Limb (tissue), 2 donors: ENCODE measurements at regions not wholly inside any gene's neighbourhood (a gene's known extent, or its start where the extent isn't known, plus 50 kb on each side); places are given as distances from the start of the nearest gene placed in this dataset.
A peak's percentile ranks its signal among the peaks of the same experiment; 100 is the strongest.

Source experiments
- DNase-seq, 2 donors: peaks; one replicate each; pipeline ENCODE4 v3.0.0-alpha.2; 2016; ENCODE audit errors: extremely low spot score in 2 of 2

DNA sequence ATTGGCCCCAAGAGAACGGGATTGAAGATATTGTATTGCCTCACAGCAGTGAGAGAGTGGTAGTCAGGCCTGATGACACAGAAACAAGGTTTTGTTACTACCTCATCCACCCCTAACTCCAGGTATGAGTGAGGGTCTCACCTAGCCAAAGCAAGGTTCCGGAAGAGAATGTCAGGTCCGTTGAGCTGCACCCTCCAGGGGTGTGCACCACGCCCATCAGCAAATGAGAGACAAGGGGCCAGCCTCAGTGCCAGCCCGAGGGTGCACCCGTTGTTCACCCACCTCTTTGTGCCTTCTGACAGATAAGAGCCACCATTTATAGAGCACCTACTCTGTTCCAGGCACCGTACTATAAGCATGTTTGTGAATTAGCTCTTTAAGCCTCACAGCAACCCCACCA is 121.9 kb upstream of the IPO9 start:
- DNase-seq, result no peak

DNA sequence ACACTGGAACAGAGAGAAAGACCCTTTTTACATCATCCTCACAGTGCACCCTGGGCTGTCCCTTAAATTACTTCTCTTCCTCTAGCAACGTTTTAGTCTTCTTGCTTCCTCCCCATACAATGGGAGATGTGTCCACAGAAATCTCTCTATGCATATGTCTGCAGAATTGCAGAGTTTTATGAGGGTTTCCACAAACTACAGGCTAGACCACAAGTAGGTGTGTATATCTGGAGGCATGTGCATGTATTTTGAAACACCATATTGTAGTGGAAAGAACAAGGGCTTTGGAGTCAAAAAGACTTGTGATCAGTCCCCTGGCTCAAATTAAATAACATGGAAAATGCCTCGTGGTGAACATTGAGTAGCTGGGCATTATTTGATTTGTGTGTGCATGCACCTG is 121.3 kb upstream of the IPO9 start:
- DNase-seq, result no peak

DNA sequence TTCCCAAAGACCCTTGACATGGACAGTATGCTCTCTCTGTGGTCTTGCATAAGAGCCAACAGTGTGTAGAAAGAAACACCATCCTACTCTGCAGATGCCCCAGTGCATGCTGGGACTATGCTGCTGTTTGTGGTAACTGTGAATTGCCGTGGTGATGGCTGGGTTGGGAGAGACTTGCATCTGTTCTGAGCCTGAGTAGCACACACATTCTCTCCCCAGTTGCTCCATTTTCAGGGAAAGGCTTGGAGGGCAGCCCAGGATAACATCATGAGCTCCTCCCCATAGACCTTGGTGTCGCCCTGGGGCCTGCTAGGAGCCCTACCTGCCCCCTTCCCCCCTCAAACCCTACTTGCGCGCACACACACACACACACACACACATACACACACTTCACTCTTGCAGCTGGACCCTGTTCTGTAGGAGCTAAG is 120.9 kb upstream of the IPO9 start:
- DNase-seq, result no peak

DNA sequence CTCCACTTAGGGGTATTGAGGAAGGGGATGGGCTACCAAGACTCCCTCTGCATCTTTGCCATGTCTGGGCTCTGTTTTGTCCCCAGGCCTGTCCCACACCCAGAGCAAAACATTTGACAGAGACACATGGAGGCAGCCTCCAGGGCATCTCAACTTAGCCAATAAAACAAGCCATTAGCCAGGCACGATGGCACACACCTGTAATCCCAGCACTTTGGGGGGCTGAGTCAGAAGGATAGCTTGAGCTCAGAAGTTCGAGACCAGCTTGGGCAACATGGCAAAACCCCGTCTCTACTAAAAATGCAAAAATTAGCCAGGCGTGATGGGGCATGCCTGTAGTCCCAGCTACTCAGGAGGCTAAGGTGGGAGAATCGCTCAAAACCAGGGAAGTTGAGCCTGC is 120.3 kb upstream of the IPO9 start:
- no peak for DNase-seq

DNA sequence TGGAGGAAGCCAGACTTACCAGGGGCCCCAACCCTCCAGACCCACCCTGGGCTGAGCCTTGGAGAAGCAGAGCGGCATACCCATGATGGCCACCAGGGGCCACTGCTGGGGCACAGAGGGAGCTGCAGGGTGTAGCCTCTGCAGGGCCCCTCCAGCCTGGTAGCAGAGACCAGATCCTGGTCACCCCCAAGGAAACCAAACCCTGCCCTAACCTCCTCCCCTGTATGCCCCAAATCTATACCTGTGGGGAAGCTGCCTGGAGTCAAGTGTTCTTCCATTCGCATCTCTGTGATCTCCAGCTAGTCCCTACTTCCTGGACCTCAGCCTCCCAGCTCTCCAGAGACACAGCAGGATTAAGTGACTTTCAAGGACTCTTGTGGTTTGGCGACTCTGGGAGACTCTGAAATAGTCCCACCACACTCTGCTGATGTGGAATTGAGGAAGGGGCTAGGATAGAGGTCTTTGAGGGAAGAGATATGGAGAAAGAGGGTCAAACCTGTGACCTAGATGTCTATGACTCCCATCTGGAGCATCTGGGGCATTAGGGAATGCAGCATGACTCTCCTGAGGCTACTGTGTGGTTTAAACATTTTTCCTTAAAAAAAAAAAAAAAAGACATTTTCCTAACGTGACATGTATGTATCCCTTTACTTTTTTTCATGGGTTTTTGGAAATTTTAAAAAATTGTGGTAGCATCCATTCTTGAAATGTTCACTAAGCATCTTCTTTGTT is 119.2 kb upstream of the IPO9 start:
- peak in 1 of 2 donors; percentile 77 for DNase-seq

DNA sequence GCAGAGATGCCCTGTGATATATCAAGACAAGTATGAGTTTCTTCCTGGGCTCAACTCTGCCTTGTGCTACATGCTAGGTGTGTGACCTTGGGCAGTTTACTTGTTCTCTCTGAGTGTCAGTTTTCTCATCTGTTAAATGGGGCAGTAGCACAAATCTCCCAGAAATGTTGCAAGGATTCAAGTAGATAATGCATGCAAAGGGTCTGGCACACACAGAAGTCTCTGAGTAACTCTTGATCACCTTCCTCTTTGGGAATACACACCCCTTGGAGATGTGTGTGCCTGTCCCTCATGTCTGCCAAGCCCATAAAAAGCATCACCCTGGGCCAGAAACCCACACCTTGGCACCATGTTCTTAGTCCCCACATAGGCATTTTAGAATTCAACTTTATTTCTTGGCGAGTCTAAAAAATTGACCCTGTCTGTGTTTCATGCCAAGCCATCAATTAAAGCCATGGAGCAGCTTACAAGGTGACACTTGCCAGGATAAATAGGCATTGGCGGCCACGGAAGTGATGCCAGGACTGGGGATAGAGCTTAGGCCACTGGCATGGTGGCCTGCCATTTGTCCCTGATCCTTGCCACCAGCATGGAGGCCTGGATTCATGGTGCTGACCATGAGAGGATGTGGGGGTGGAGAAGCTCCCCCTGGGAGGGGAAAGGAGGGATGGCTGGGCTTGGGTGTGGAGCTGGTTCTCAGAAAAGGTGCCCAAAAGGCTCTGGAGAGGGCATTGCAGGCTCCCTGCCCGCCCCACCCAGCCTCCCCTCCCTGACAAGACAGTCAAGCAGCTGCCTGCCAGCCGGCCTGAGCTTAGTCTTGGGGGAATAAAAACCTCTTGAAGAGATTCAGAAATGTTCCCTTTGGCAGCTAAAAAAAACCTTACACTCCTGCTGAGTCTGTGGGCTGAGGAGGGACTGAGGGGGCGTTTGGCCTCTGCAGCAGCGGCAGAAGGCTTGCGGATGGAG is 118.0 kb upstream of the IPO9 start:
- DNase-seq, result no peak

DNA sequence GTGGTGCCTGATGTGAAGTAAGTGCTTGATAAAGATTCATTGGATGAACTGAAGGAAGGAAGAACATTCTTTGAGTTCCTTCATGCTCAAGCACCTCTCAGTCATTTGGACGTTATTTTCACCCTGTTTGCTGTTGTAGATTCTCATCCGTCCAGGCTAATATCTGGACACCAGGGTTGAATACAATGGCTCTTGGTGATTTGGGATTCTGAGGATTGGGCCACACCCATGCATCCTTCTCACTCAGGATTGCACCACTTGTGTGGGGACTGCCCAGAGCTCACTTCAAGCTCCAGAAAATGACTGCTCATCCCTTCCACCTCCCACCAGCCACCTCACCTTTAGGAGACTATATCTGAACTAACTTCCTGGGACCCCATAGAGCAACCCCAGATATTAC is 117.1 kb upstream of the IPO9 start:
- DNase-seq, result no peak

DNA sequence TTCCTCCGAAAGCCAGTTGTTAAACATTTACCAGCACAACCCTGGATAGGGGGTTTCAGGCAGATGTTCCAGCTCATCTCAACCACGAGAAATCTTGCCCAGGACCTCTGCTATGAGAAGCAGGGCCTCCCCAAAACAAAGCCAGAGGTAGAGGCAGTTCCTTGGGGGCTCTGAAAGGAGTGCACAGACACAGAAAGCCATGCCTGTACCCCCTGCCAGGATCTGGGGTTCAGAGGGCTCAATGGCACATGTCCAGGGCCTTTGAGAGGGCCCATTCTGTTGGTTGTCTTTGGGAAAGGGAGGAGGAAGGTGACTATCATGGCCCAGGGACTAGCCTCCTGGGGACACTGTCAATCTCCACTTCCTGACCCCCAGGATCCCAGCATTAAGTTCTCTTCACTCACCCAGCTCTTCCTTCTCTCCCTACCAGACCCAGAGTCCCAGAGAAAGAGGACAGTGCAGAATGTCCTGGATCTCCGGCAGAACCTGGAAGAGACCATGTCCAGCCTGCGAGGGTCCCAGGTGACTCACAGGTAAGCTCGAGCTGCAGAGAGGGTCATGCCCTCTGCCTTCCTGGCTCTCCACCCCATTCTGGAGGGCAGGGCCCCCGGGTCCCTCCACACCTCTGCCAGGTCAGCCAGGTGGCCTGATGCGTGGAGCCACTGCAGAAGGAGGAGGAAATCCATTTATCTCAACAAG is 116.4 kb upstream of the IPO9 start:
- DNase-seq, result no peak

DNA sequence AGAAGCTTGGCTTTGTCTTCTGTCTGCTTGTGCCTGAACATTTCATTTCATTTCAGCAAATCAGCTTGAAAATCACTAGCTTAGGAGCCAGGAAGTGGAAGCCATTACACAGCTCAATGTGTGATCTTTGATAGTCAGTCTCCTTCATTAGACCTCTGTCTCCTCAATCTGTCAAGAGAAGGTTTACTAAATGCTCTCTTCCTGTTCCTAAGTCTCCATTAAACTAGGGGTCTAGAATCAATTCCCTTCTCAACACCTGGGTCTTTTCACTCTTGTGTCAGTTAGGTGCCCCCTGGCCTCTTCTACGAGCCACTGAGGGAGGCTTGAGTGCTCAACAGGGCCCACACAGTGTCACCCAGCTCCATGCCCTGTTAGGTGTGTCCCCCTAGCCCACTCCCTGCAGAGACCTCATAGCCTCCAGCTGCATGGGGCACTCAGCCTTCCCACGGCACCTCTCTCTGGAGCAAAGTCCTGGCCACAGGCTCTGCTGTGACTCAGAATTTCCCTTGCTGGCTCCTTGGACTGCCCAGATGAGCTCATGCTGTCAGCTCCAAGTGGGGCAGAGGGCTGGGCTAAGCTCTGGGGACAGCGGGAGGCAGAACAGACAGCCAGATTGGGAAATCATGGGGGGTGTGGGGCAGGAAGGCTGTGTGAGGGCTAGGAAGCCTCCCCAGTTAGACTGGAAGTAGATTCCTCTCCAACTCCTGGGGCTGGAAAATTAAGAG is 115.7 kb upstream of the IPO9 start:
- no peak for DNase-seq

DNA sequence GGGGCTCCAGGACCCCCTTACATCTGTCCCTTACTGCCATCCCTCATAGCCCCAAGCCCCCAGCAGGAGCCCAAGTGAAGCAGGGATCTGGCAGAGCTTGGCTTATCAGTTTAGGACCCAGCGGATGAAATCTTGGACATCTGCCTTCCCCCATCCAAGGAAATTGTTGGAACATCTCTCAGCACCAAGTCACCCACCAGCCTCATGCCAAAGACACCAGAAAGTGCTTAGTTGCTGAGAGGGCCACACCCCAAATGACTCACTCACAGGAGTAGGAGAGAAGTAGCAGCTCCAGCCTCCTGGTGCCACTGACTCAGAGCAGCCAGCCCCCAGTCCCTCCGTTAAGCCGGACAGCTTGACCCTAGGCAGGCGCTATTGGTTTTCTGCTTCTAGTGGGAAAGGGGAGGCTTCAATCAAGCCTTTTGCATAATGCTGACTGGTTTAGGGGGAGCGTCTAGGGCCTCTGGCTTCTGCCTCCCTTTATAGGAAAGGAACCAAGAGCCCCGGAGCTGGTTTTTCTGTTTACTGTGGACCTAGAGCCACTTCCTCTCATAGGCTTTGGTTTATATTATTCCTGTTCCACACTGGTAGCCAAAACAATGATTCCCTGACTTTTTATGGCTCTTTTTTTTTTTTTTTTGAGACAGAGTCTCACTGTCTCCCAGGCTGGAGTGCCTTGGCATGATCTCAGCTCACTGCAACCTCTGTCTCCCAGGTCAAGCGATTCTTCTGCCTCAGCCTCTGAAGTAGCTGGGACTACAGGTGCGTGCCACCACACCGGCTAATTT is 114.2 kb upstream of the IPO9 start:
- DNase-seq, result no peak

DNA sequence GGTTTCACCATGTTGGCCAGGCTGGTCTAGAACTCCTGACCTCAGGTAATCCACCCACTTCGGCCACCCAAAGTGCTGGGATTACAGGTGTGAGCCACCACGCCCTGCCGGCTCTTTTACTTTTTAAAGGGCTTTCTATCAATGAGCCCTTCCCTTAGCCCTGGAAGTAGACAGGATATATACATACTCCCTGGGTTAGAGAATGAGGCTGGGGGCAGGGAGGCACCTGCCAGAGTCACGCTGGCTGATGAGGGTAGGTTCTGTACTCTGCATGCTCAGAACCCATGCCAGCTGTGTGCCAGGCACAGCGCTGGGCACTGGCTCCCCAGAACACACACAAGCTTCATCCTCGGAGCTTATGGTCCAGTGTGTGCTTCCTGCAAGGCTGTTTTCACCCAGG is 113.6 kb upstream of the IPO9 start:
- DNase-seq, result no peak

DNA sequence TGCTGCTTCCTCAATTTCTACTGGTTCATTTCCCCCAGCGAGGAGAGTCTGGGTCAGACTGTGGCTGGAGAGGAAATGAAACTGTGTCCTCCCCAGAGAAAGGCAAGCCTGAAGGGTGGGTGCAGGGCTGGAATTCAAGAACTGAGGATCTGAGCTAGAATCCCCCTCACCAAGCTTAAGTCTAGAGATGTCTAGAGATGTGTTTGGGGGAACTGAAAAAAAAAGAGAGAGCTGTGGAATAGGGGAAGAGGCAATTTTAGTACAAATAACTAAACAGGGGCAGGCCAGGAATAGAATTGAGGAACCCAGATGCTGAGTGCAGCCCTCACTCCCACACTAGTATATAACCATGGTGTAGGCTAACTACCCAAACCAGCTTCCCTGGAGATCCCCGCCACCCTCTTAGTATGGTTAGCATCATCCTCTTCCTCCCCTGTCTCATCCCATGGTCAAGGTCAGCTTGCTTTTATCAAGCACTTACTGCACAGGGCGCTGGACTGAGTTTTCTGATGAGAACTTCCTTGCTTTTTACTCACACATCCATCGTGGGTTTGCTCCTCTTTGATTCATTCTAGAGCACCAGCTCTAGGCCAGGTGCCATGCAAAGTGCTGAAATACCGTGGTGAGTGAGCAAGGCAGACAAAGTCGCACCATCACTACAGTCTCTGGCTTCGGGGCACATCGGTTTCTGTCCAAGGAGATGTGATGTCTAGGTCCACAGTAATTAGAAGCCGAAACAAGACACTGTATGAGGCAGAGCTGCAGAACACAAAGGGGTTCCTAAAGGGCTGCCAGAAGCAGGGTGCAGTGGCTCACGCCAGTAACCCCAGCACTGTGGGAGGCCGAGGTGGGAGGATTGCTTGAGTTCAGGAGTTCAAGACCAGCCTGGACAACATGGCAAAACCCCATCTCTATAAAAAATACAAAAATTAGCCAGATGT is 112.9 kb upstream of the IPO9 start:
- DNase-seq, result no peak

DNA sequence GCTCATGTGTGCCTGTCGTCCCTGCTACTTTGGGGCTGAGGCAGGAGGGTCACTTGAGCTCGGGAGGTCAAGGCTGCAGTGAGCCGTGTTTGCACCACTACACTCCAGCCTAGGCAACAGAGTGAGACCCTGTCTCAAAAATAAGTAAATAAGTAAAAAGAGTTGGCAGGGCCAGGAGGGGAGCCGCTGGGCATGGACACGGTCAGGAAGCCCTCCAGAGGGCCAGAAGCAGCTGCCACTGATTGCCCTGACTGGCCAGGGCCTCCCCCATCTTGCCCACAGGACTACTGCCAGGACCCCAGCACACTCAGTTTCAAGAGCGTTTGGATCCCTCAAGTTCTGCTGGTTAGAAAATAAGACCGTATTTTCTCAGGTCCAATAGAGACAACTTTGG is 112.2 kb upstream of the IPO9 start:
- DNase-seq, result no peak

DNA sequence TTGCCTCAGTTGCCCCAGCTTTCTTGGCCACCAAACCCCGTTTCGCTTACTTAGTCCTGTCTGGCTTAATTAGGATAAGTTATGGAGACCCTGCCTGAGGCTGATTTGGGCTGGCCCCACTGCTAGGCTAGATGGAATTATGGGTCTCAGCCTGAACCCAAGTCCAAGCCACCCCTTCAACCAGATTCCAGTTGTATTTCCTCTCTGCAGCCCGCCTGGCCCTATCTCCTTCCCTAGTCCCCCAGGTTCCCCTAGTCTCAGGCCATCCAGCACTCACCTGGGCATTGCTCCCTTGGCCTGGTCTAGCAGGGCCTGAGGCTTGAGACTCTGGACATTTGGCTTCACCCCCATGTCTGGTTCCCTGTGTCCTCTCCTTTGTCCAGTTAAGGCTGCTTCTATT is 111.7 kb upstream of the IPO9 start:
- no peak for DNase-seq

DNA sequence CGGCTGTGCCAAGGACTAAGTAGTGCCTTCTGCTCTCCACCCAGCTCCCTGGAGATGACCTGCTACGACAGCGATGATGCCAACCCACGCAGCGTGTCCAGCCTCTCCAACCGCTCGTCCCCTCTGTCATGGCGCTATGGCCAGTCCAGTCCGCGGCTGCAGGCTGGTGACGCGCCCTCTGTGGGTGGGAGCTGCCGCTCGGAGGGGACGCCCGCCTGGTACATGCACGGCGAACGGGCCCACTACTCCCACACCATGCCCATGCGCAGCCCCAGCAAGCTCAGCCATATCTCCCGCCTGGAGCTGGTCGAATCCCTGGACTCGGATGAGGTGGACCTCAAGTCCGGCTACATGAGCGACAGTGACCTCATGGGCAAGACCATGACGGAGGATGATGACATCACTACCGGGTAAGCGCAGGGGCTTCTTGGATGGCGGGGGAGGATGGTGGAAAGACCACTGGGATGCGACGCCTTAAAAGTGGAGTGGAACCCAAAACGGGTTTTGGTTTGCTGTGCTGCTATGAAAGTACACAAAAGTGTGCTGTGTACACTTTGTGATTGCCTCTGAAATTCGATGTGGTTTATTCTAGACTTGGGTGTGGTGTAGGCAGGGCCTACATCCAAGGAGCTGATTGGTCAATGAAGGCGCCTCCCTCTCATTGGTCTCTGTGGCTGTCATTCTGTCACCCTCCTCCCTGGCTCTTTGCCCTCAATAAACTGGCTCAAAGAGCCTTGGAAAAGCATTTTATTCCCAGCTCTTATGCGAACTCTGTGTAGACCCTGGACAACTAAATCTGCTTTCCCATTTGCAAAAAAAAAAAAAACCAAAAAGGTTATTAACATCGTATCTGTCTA is 110.4 kb upstream of the IPO9 start:
- DNase-seq, result no peak

DNA sequence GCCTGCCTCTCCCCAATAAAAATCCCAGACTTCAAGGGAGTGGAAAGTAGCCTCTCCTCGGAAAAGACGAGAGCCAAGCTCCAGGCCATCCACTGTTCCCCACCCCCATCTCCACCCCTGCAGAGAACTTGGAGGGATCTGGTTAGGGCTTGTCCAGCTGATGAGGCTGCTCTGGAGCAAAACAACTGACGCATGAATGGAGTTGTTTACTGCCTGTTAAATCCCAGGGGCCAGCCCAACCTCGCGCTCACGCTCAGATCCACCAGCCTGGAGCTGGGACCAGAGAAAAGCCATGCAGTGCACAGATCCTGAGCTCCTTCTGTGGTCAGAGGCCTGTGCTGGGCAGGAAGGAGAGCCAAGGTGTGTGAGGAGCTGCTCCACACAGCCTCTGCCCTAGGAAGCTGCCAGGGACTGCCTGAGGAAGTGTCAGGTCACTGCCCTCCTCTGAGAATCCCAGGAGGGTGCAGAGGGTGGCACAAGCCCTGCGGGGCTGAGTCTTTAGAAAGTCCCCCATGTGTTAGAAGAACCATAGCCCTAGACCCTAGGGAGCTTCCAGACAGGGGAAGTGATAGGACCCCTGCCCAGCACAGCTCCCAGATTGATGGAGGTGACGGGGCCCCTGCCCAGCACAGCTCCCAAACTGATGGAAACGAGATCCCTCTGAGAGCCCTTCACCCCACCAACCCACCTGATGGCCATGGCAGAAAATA is 109.0 kb upstream of the IPO9 start:
- no peak for DNase-seq

DNA sequence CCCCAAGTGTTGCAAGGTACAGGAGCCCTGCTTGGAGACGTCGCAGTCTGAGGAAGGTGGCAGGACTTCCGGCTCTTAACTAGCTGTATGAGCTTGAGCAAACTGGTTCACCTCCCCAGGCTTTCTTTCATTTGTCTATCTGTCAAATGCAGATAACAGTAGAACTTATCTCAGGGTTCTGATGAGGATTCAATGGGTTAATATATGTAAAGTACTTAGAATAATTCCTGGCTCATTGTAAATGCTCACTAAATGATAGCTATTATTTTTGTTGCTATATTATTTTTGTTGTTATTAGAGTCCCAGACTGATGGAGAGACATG is 108.5 kb upstream of the IPO9 start:
- DNase-seq, result no peak
